ENCODE measurements at regions not wholly inside any gene's neighbourhood (a gene's known extent, or its start where the extent isn't known, plus 50 kb on each side); places are given as distances from the start of the nearest gene placed in this dataset.

DNA sequence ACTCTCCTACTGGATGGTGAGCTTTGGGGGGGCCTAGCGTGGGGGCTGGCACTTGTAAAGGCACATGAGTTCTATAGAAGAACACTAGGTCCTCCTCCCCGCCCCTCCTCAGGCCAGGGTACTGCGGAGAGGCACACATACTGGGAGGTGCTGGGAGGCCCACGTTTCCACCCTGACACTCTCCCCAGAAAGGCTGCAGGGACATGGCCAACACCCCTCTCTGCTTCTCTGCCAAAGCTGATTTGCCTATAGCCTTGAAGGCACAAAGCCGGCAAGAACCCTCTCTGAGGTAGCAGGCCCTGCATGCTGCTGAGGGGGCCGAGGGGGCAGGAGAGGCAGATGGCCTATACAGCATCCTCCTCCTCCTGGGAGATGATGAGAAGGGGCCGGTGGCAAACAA is 112.8 kb downstream of the BUD13 start:
- TF ChIP-seq MYC (IDR thresholded peaks at IDR 0.05; ENCODE audit: borderline replicate concordance, low read length) (no peak), POLR2A (IDR thresholded peaks at IDR 0.05; ENCODE audit: low read length) (no peak), RARB (CRISPR knock-in tag; IDR thresholded peaks at IDR 0.05) (no peak), MAFK (IDR thresholded peaks at IDR 0.05; ENCODE audit: partially characterized antibody) (no peak), RNF2 (IDR thresholded peaks at IDR 0.05; ENCODE audit: borderline replicate concordance, low read depth) (no peak), CBX8 (IDR thresholded peaks at IDR 0.05) (no peak), RCOR1 (IDR thresholded peaks at IDR 0.05; ENCODE audit: low read depth, low read length) (no peak), HOXB5 (CRISPR knock-in tag; IDR thresholded peaks at IDR 0.05) (no peak), PBX3 (IDR thresholded peaks at IDR 0.05) (no peak), HEYL (CRISPR knock-in tag; IDR thresholded peaks at IDR 0.05) (no peak), JUN (IDR thresholded peaks at IDR 0.05) (no peak), NR3C1 (IDR thresholded peaks at IDR 0.05) (no peak), GATA3 (IDR thresholded peaks at IDR 0.05; ENCODE audit: borderline replicate concordance) (no peak), NFE2L2 (conservative IDR thresholded peaks at IDR 0.05; ENCODE audit: low read length) (no peak), ZFP36 (IDR thresholded peaks at IDR 0.05; ENCODE audit: borderline replicate concordance, partially characterized antibody) (no peak), CBX2 (IDR thresholded peaks at IDR 0.05; ENCODE audit: borderline replicate concordance, low read depth) (no peak), ATOH8 (CRISPR knock-in tag; IDR thresholded peaks at IDR 0.05; ENCODE audit: low read depth) (no peak), EHF (CRISPR knock-in tag; IDR thresholded peaks at IDR 0.05) (no peak), ESRRA (IDR thresholded peaks at IDR 0.05; ENCODE audit: borderline replicate concordance, low read length) (no peak)
- WGBS (ENCODE audit: missing lambda C conversion rate): 6% methylated on average over 2 of the region's 7 CpGs
- ATAC-seq: no peak
- CTCF ChIA-PET: no interaction called here
- Histone ChIP-seq H3K4me2 (no peak overlapping the region), H3K4me1 (no peaks in the 10 kb centered on the region), H3K4me3 (no peak overlapping the region), H3K9me3 (0 out of 3 replicates have a peak, but pooled peaks cover 5% of the 10 kb centered on the region), H3K27ac (no peak overlapping the region)
- no peak for DNase-seq (ENCODE audit: low read depth in 1 of 2, low spot score in 1 of 2)
- FAIRE-seq: no peak
- POLR2A ChIA-PET: no interaction called here

GRCh38 chr11:116658876-116659535 is 113.8 kb downstream of the BUD13 start:
- FAIRE-seq (no peak), DNase-seq (ENCODE audit: low read depth in 1 of 2, low spot score in 1 of 2) (no peak), ATAC-seq (no peak)
- 0 out of 3 replicates have a peak, but pooled peaks cover 8% of the 10 kb centered on the region for H3K9me3 ChIP-seq
- no peak overlapping the region for H3K4me3 ChIP-seq
- ChIA-PET POLR2A (no interaction called here), CTCF (no interaction called here)
- TF ChIP-seq POLR2AphosphoS2 (conservative IDR thresholded peaks at IDR 0.05; ENCODE audit: low read length) (no peak), HOXB5 (CRISPR knock-in tag; IDR thresholded peaks at IDR 0.05) (no peak), CHD2 (IDR thresholded peaks at IDR 0.05; ENCODE audit: low read length, partially characterized antibody) (no peak), BHLHE40 (IDR thresholded peaks at IDR 0.05; ENCODE audit: low read depth, low read length) (no peak), ZFP36 (IDR thresholded peaks at IDR 0.05; ENCODE audit: borderline replicate concordance, partially characterized antibody) (no peak), RFX5 (IDR thresholded peaks at IDR 0.05) (no peak), CTCF (IDR thresholded peaks at IDR 0.05) (no peak)
- TF ChIP-seq, protein P1, sequence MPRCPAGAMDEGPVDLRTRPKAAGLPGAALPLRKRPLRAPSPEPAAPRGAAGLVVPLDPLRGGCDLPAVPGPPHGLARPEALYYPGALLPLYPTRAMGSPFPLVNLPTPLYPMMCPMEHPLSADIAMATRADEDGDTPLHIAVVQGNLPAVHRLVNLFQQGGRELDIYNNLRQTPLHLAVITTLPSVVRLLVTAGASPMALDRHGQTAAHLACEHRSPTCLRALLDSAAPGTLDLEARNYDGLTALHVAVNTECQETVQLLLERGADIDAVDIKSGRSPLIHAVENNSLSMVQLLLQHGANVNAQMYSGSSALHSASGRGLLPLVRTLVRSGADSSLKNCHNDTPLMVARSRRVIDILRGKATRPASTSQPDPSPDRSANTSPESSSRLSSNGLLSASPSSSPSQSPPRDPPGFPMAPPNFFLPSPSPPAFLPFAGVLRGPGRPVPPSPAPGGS (IDR thresholded peaks at IDR 0.05): no peak
- WGBS (ENCODE audit: missing lambda C conversion rate): 43% methylated on average over 14 of the region's 14 CpGs
- no peak overlapping the region for H3K27ac ChIP-seq
- no peaks in the 10 kb centered on the region for H3K4me1 ChIP-seq
- H3K4me2 ChIP-seq: no peak overlapping the region
